ENCODE measurements at regions not wholly inside any gene's neighbourhood (a gene's known extent, or its start where the extent isn't known, plus 50 kb on each side); places are given as distances from the start of the nearest gene placed in this dataset.

DNA sequence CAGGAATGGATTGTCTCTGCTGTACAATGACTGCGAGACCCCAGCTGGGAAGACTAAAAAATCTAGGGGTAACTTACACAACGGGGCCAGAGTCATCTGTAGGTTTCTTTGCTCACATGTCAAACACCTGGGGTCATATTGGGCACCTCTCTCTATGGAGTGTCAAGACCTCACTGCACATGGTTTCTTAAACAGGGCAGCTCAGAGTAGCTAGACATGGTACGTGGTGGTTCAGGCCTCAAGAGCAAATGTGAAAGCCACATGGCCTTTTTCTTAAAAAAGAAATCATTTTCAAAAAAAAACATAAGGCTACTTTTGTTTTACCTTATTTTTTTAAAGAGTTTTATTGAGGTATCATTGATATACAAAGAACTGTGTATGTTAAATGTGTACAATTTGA is 162.2 kb upstream of the ITGB1 start:
- DNase-seq (ENCODE audit: low read depth), result no peak
- TF ChIP-seq CTCF (IDR thresholded peaks at IDR 0.05; ENCODE audit: low read length, missing control alignments), result no peak
- no peak overlapping the region for H3K4me3 ChIP-seq (replicated peaks; ENCODE audit: low read depth, low read length)

GRCh38 chr10:33117816-33118215 is 159.8 kb upstream of the ITGB1 start:
- no peak overlapping the region for H3K4me3 ChIP-seq (replicated peaks; ENCODE audit: low read depth, low read length)
- TF ChIP-seq CTCF (IDR thresholded peaks at IDR 0.05; ENCODE audit: low read length, missing control alignments), result no peak
- DNase-seq (ENCODE audit: low read depth), result no peak

DNA sequence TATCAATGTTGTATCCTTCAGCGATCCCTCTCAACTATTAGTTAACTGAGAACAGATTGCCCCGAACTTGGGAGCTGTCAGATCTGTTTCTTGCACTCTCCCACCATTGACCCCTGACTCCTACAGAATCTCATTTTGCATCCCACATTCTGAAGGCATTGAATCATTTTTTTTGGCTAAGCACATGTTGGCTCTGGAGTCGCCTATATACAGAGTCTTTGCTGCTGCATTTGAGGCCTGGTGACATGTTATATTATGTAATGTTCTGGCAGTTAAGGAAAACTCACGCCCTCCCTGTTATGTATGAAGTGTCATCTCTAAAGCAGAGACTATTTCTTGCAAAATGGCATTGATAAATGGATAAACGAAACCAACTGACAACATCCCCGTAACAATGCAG is 159.2 kb upstream of the ITGB1 start:
- no peak for DNase-seq (ENCODE audit: low read depth)
- no peak overlapping the region for H3K4me3 ChIP-seq (replicated peaks; ENCODE audit: low read depth, low read length)
- no peak for TF ChIP-seq CTCF (IDR thresholded peaks at IDR 0.05; ENCODE audit: low read length, missing control alignments)

DNA sequence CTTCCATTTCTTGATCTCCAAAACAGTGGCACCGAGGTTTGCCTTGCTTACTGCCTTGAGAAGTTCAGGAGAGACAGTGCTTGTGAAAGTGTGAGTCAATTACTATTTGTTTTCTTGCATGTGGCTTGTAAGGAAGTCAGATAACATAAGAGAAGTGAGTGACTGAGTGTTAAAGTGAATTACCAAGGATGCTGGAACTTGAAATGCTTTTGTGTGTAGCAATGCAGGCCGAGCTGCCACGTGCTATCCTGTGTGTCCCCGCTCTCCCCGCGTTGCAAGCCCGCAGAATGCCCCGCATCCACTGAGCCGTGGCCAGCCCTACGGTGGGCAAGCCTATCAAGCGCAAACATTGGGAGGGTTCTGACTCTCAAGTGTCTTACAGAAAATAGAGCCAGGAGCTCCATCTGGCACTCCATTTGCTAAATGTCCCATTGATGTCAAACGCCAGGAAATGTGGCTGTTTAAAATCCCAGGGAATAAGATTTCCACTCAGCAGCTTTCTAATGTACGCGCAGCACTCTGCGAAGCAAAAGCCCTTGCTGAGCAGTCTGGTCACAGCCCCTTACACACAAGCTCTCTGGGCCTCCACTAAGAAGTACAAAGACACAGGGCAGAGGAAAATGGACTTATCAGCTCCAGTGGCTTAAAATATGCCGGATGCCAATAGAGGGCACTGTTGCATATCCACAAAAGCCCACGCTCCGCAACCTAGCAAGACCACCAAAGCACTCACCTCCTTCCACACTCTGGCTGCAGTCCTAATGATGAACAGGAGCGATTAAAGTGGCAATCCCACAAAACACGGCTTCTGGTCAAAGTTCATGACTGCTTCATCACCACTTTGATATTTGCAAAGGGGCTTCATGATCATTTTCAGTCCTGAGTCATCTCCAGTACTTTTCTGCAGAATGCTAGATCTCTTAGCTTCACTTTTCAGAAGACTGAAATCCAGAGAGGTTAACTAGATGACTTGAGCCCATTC is 158.0 kb upstream of the ITGB1 start:
- TF ChIP-seq CTCF (IDR thresholded peaks at IDR 0.05; ENCODE audit: low read length, missing control alignments), result peak; percentile 62
- H3K4me3 ChIP-seq (replicated peaks; ENCODE audit: low read depth, low read length), result no peak overlapping the region
- DNase-seq (ENCODE audit: low read depth), result peak; percentile 66

DNA sequence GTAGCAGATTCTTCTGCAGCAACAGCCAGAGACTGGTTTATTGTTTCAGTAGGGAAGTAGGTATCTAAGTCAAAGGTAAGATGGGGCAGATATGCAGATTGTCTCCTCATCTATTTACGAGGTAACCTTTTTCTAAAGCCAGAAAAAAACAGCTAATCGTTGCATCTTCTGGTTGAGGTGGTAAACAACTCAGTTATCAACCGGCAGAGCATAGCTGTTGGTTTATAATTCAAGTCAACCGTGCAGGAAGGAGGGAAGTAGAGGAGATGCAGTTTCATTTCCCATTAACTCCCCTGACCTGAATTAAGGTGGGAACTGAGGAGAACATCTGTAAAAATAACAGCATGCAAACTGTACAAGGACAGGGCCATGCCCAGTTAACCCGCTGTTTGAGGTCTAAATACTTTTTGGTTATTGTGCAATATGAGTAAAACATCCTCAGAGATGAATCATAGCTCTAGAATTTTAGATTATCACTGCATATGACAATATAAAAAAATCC is 156.5 kb upstream of the ITGB1 start:
- DNase-seq (ENCODE audit: low read depth), result peak; percentile 66
- no peak overlapping the region for H3K4me3 ChIP-seq (replicated peaks; ENCODE audit: low read depth, low read length)
- no peak for TF ChIP-seq CTCF (IDR thresholded peaks at IDR 0.05; ENCODE audit: low read length, missing control alignments)

DNA sequence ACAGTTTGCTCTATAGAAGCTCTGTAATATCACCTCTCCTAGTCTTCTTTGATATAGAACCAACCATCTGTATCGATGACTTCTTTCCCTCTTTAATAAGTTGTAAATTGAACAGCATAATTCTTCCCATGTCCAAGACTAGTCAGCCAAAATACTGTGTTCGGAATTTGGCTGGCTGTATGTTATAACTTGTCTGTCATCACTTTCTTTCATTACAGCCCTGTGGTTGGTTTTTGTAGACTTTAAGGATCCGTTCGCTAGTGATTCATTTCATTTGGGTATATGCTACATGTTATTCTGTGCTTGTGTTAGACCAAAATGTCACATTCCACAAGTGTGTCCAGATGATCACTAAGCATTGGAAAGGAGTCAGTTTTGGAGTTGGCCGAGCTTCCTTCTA is 155.4 kb upstream of the ITGB1 start:
- DNase-seq (ENCODE audit: low read depth), result peak; percentile 53
- no peak overlapping the region for H3K4me3 ChIP-seq (replicated peaks; ENCODE audit: low read depth, low read length)
- TF ChIP-seq CTCF (IDR thresholded peaks at IDR 0.05; ENCODE audit: low read length, missing control alignments), result no peak

All from fibroblast of pulmonary artery (primary cell).